Cerebellar nuclear complex (tissue), 1 donor: ENCODE measurements at regions not wholly inside any gene's neighbourhood (a gene's known extent, or its start where the extent isn't known, plus 50 kb on each side); places are given as distances from the start of the nearest gene placed in this dataset.

Experiments used
- DNase-seq, 2 experiments: peaks; one replicate each; lab custom pipeline; 2025; lab: John Stamatoyannopoulos, UW

DNA sequence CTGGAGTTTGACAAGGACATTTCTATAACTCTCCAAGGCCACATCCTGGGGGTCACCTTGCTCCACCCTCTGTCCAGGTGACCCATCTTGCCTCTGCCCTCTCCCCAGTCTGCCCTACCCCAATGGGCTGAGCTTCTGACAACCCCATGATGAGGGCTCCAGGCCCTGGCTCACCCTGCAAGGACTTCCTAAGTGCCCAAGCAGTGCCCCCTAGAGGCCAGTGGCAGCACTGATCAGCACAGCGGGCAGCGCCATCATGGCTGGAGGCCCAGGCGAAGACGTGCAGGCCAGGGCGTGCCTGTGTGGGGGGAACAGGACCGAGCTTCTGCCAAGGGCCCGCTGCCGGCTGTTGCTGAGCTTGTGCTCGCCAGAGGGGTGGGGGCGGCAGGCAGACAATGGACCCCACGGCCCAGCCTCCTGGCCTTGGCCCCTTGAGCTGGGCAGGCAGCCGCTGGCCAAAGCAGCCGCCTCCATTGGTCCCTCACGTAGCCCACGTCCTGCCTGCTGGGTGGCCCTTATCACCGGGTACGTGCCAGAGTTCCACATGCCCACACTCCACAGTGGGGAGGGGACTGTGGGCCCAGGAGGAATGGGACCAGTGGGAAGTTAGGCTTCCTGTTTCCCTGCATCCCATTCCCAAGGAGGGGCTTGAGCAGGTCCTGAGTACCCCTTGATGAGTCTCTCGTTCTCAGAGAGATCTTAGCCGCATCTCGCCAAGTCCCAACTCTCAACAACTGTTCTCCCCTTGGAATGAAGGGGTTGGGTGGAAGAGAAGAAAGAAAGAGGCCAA, 64.3 kb downstream of the MRPL14 start:
- no peak for DNase-seq

DNA sequence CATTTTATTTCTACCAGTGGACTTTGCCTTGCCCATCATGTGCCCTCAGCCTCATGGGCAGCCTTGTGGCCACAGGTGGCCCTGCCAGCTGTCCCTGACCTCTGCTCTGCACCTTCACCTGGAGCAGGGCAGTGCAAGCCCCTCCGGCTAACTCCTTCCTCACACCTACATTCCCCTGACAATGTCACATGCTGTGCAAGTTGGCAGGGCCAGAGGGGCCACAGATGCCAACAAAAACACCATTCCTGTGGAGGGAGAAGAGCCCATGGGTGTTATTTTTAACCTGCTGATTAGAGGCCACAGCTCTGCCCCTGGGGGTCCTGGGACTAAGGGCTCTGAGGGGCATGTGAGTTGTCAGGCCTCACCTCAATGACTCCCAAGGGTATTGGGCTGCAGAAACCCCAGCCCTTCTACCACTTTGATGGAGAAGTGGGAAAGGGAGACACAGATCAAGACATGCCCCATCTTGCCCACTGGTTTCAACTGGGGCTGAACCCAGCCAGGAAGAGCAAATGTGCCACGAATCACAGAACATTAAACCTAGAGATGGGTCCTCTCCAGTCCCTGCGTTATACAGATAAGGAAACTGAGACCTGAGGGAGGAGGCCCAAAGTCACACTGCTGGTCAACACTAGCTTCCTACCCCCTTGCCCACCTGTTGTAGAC, 65.0 kb downstream of the MRPL14 start:
- DNase-seq: no peak

DNA sequence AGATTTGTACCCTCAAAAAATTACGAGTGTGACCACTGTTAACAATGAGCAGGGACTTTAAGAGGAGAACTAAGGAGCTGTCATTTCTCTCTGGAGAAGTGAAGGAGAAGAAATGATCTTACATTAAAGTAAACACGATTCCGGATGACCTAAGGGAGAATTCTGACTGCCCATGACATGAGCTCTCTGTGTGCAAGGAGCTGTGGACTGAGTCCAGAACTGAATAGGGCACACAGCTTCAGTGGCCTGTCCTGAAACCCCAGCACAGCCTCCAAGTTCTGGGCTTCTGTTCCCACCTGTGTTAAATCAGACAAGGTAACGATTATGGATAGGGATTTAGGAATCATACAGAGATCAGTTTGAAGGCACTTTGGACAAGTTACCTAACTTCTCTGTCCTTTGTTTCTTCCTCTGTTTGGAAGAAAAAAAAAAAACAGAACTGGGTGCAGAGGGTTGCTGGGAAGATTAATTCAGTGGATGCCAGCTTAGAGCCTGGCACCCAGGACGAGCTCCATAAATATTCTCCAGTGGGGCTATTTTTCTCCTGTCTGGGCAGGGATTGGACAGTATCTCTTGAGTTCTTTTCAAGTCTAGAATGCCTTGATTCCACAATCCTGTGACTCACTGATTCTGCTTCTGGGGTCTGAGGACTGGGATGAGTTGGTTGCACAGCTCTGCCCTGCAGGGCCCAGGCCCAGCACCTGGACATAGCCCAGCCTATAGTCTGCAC, 65.7 kb downstream of the MRPL14 start:
- DNase-seq: no peak

DNA sequence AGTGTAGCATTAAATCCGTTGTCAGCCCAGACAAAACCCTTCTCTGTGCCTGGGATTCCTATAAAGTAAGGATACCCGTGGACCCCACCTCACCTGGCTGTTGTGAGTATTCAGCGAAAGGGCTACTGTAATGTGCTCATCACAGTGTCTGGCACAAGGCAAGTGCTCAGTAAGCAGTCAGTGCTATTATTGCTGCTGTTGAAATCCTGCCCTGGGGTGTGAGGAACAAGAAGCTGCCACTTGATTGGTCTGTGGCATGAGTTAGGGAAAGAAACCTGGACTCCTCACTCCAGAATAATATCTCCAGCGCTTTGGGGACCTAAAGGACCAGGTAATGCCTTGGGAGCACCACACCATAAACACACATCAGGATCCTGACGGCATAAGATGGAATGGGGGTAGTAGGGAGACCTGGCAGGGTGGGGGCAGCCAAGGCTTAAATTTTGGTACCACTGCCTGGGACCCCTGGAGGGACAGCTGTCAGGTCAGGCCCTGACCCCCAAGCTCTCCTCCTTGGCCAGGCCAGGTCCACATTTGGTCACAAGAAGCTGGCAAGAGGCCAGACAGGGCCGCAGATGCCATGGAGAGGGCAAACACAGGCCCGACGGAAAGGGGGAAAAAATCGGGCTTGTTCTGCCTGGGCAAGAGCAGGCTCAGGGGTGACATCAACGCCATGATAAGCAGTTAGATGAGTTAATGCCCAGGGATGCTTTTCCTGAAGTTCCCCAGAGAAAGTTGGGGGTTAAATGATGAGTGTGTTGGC, 66.5 kb downstream of the MRPL14 start:
- DNase-seq: no peak

DNA sequence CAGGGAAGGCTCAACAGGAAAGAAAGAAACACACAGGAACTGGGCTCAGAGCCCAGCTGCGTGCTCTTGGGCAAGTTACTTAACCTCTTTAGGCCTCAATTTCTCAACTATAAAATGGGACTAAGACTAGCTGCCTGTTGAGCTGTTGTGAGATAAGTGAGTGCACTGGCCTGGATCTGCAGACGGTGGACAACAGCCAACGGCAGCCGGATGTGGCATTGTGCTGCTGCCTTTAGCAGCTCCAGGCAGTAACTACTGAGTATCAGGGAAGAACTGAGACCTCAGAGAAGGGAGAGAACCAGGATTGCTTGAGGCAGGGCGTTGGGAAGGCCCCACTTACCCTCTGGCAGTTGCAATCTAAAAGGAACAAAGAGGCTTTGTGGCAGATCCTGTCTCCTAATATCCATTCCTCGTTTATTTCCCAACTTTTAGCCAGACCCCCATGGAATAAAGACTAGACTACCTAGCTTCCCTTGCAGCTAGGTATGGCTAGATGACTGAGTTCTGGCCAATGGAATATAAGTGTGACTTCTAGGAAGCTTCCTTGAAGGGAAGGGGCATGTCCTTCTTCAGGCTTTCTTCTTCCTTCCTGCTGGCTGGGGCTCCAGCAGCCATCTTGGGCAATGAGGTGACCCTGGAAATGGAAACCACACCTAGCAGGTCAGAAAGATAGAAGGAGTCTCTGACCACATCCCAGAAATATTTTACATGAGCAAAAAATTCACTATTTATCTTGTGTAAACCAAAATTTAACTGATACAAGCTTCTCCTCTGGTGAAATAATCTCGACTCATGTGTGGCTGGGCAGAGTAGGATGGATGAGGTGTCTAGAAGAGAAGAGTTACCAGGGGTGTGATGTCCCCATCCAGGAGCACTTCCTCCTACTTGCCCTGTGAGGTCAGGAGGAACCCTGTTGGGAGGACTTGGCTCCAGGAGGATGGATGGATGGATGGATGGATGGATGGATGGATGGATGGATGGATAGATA, 67.6 kb downstream of the MRPL14 start:
- DNase-seq: no peak

GRCh38 chr6:44058617-44059358, 68.5 kb downstream of the MRPL14 start:
- DNase-seq: no peak

DNA sequence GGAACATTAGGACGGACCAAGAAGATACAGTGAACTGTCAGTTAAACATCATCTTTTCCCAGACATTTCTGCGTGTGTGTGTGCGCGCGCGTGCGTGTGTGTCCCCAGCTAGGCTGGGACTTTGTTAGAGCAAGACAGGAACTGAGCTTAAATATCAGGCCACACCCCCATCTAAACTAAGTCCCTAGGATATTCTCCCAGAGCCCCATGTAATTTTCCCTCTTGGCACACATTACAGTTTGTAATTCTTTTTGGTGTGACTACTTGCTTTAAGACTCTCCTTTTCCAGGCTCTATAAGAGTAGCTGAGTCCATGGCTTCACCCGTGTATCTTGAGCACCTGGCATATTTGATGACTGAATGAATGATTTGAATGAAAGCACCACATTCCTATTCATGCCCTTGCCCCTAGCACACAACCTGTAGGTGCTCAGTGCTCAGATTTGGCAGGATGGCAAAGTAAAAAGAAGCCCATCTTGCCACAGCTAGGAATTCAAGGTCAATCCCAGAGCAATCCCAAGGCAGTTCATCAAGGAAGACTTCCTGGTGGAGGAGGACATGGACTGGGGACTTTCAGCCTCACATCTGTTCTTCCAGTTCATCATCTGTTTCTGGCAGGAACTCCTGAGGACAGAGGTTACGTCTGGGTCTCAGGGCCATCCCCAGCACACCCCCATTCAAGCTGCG, 69.2 kb downstream of the MRPL14 start:
- DNase-seq: no peak

GRCh38 chr6:44057238-44057930, 69.9 kb downstream of the MRPL14 start:
- no peak for DNase-seq

GRCh38 chr6:44056392-44057237, 70.6 kb downstream of the MRPL14 start:
- DNase-seq: no peak

DNA sequence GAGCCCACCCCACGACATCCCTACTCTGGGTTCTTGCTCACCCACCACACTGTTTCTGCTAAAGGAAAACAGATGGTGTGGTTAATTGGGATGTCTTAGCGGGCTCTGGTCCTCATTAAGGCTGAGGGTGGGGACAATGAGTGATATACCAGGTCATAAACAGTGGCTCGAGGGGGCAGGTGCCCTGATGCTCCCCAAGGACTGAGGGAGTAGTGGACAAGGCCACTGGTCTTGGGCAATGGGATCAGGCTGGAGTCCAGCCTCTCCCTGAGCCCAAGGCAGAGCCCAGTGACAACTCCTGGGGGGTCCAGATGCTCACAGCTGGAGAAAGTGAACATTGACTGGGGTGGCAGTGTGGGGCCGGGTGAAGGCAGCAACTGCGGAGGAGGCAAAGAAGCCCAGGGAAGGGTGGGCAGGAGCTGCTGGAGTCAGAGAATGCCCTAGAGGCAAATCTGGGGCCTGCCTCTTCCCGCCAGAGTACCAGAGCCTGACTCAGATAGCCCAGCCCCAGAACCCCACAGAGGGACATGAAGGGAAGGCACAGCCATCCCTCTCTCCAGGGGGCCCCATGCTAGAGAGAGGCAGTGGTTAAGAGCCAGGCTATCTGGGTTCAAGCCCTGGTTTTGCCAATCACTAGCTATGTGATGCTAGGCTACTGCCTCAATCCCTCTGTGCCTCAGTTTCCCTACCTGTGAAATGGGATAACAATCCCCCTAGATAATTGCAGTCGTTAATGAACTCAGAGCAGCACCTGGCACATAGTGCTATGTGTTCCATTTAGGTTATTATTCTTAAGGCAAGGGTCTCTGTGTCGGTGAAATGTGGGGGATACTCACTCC, 72.3 kb downstream of the MRPL14 start:
- DNase-seq: no peak

DNA sequence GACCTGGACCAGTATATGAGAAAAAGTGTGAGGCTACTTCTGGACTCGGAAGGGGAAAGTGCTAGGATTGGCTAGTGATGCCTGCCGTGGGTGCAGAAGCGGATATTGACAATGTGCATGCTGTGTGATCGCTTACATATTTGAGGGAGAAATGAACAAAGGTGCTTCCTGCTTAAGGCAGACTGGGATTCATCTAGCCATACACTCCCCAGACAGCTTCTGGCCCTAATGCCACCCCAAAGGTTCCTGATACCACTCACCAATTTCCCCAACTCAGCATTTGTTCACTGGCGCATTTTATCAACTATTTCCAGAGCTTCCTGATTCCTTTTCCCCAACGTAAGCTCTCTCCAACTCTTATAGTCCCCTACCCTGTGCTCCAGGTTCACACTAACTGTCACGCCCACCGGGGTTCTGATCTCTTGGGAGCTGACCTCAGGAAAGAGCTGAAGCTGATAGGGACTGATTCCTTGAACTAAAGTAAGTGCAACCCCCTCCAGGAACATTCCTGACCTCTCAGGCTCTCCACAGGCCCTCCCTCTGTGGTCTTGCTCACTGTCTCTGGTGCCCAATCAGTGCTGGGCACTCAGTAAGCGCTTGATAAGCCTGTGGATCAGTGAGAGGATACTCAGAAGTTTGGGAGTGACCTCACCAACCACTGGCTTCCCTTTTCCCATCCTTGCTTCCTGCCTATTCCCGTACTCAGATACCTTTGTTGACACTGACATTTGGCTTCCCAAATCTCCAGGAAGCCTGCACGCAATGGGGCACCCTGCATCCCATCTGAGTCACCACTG, 73.3 kb downstream of the MRPL14 start:
- DNase-seq: no peak

DNA sequence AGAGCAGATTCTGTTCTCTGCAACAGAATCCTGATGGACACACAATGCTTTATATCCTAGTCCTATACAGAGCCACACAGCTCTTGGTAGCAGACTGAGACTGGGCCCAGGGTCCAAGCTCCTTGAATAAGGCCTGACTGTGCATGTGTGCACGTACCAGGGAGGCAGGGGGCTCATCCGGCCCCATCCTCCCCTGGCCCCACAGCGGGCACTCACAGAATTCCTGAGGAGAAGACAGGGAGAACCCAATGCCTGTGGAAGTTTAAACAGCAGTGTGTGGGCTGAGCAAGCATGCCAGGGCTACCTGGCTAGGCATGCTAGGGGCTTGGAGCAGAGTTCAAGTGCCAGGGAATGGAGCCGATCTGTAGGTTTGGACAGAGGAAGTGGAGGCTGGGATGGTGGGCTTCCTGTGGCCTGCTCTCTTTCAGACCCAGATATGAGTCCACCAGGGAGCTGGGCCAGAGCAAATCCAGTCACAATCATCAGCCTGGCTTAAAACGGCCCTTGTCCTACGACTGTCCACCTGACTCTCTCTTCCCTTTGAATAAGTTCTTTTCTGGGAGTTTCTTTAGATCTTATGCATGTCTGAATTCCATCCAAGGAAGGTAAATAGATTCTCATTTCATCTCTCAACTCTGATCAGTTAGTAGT, 74.0 kb downstream of the MRPL14 start:
- DNase-seq: no peak

DNA sequence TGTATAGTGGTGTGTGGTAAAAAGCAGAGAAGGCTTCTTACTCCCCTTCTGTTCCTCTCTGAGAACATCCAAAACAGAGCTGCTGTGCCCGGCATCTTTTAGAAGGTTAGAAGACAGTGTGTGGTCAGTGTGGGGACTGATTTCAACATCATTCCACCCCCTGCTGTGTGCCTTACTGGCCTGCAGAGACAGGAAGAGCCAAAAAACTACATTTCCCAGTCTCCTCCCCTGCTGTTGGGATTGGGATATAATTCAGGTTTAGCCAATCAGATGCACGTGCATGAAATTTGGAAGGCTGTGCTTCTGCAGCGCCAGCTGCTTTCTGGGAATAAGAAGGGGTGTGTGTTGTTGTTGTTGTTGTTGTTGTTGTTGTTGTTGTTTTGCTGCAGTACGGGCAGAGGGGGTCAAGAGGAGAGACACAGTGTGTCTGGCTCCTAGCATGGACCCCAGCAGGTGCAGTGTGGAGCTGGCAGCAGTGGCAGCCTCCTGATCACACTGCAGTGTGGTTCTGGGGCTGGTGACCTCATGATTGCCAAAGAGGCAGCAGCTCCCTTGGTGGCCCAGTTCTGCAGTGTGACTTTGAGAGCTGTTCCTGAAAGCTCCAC, 74.7 kb downstream of the MRPL14 start:
- DNase-seq: no peak

GRCh38 chr6:44051515-44051914, 75.7 kb downstream of the MRPL14 start:
- no peak for DNase-seq

DNA sequence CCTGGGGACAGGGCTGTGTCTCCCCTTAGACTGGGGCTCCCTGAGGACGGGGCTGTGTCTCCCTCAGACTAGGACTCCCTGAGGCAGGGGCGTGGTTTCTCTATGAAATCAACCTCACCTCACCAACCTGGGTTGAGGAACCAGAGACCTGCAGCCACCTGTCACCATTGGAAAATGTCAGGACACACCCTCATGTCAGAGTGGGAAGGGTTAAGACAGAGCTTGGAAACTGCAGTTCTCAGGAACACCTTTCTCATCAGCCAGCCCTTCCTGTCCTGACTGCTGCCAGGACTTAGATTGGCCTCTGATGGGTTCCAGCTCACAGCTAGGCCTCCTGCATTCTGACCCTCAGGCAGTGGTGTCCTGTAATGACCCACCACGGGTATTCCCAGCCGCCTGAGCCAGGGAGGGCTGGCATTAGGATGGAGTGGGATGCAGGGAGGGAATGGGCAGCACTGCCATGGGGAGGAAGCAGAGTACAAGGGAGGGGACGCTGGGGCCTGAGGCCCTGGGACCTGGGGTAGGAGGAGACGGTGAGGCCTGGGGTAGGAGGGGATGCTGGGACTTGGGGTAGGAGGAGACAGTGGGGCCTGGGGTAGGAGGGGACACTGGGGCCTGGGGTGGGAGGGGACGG, 76.3 kb downstream of the MRPL14 start:
- no peak for DNase-seq
